ENCODE measurements at regions not wholly inside any gene's neighbourhood (a gene's known extent, or its start where the extent isn't known, plus 50 kb on each side); places are given as distances from the start of the nearest gene placed in this dataset.

DNA sequence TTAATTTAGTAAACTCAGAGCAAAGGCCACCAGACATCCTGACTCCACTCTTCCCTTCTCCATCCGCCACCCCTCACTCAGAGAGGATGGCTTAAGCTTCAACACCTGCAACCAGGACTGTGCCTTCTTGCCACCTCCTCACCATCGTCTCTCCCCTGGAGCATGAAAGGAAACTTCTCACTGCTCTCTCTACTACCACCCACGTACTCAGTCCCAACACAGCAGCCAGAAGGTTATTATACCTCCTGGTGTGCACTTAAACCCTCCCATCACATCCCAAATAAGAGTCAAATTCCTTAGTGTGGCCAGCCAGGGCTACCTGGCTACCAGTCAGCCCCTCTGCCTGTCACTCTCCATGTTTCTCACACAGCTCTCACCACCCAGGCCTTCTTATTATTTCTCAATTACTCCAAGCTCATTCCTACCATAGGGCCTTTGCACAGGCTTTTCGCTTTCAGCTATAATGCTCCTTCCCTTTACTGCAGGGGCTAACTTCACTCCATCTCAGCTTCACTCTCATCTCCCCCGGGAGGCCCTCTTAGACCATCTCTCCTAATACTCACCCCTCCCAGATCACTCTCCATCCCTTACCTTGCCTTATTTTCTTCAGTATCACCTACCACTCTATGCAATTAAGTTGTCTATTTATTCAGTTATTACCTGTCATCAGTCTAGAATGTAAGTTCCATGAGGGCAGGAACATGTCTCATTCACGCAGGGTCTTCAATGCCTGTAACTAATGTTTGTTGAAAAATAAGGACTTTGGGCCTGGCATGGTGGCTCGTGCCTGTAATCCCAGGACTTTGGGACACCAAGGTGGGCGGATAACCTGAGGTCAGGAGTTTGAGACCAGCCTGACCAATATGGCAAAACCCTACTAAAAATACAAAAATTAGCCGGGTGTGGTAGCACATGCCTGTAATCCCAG lies 137.5 kb downstream of the TOMM20 start:
- no peak overlapping the region for H2AFZ ChIP-seq (ENCODE audit: low read depth, low read length)
- Mint-ChIP-seq H3K9me3 (ENCODE audit: unreplicated experiment) (peaks cover 2% of the 10 kb centered on the region), H3K4me3 (ENCODE audit: unreplicated experiment) (no peak overlapping the region), H3K27me3 (ENCODE audit: low read depth, unreplicated experiment) (no peaks in the 10 kb centered on the region), H3K27ac (ENCODE audit: unreplicated experiment) (no peak overlapping the region), H3K4me1 (ENCODE audit: low read depth, unreplicated experiment) (peaks cover 21% of the 10 kb centered on the region), H3K36me3 (ENCODE audit: low read depth, unreplicated experiment) (no peaks in the 10 kb centered on the region)
- H3K4me3 ChIP-seq (ENCODE audit: insufficient read depth, low read depth, low read length), result no peak overlapping the region
- TF ChIP-seq EZH2 (IDR thresholded peaks at IDR 0.05; ENCODE audit: insufficient read depth, low read length), result no peak
- TF ChIP-seq CTCF (IDR thresholded peaks at IDR 0.05; ENCODE audit: insufficient read depth, low read depth, low read length), result no peak
- no peak overlapping the region for H3K27ac ChIP-seq (ENCODE audit: low read depth, low read length)
- H3K4me2 ChIP-seq (ENCODE audit: low read length), result no peak overlapping the region
- H3K4me1 ChIP-seq (ENCODE audit: insufficient read depth, low read length), result peaks cover 17% of the 10 kb centered on the region
- FAIRE-seq, result no peak
- no peaks in the 10 kb centered on the region for H4K20me1 ChIP-seq (ENCODE audit: insufficient read depth, low read length)
- DNase-seq (ENCODE audit: low read depth), result no peak
- H3K9ac ChIP-seq (ENCODE audit: low read length), result no peak overlapping the region
- no peaks in the 10 kb centered on the region for H3K9me3 ChIP-seq (ENCODE audit: insufficient read depth, low read depth, low read length)
- no peaks in the 10 kb centered on the region for H3K79me2 ChIP-seq (ENCODE audit: insufficient read depth, low read length)
- H3K27me3 ChIP-seq (ENCODE audit: insufficient read depth, low read length), result no peaks in the 10 kb centered on the region
- no peaks in the 10 kb centered on the region for H3K36me3 ChIP-seq (ENCODE audit: insufficient read depth, low read length)

GRCh38 chr1:234990328-234990675 lies 138.3 kb downstream of the TOMM20 start:
- no peaks in the 10 kb centered on the region for H4K20me1 ChIP-seq (ENCODE audit: insufficient read depth, low read length)
- FAIRE-seq, result no peak
- Mint-ChIP-seq H3K9me3 (ENCODE audit: unreplicated experiment) (peaks cover 2% of the 10 kb centered on the region), H3K4me3 (ENCODE audit: unreplicated experiment) (no peak overlapping the region), H3K4me1 (ENCODE audit: low read depth, unreplicated experiment) (peaks cover 21% of the 10 kb centered on the region), H3K27me3 (ENCODE audit: low read depth, unreplicated experiment) (no peaks in the 10 kb centered on the region), H3K27ac (ENCODE audit: unreplicated experiment) (peak overlapping the region; percentile 16), H3K36me3 (ENCODE audit: low read depth, unreplicated experiment) (no peaks in the 10 kb centered on the region)
- H3K4me2 ChIP-seq (ENCODE audit: low read length), result no peak overlapping the region
- TF ChIP-seq EZH2 (IDR thresholded peaks at IDR 0.05; ENCODE audit: insufficient read depth, low read length), result no peak
- no peak for TF ChIP-seq CTCF (IDR thresholded peaks at IDR 0.05; ENCODE audit: insufficient read depth, low read depth, low read length)
- no peak overlapping the region for H3K9ac ChIP-seq (ENCODE audit: low read length)
- no peak overlapping the region for H3K27ac ChIP-seq (ENCODE audit: low read depth, low read length)
- no peaks in the 10 kb centered on the region for H3K79me2 ChIP-seq (ENCODE audit: insufficient read depth, low read length)
- H3K4me3 ChIP-seq (ENCODE audit: insufficient read depth, low read depth, low read length), result no peak overlapping the region
- DNase-seq (ENCODE audit: low read depth), result no peak
- no peaks in the 10 kb centered on the region for H3K9me3 ChIP-seq (ENCODE audit: insufficient read depth, low read depth, low read length)
- peaks cover 20% of the 10 kb centered on the region for H3K4me1 ChIP-seq (ENCODE audit: insufficient read depth, low read length)
- H3K27me3 ChIP-seq (ENCODE audit: insufficient read depth, low read length), result no peaks in the 10 kb centered on the region
- no peak overlapping the region for H2AFZ ChIP-seq (ENCODE audit: low read depth, low read length)
- no peaks in the 10 kb centered on the region for H3K36me3 ChIP-seq (ENCODE audit: insufficient read depth, low read length)

Measured in astrocyte (in vitro differentiated cells and primary cell).